GM19372 (cell line): ENCODE measurements at regions not wholly inside any gene's neighbourhood (a gene's known extent, or its start where the extent isn't known, plus 50 kb on each side); places are given as distances from the start of the nearest gene placed in this dataset.

Experiments used
- ATAC-seq: cut with Tn5 transposase; IDR thresholded peaks from one replicate; pipeline ENCODE4 v1.9.1; 2021; ENCODE audit warnings: mild to moderate bottlenecking, low read depth, moderate library complexity; ENCODE audit not compliant: unreplicated experiment

DNA sequence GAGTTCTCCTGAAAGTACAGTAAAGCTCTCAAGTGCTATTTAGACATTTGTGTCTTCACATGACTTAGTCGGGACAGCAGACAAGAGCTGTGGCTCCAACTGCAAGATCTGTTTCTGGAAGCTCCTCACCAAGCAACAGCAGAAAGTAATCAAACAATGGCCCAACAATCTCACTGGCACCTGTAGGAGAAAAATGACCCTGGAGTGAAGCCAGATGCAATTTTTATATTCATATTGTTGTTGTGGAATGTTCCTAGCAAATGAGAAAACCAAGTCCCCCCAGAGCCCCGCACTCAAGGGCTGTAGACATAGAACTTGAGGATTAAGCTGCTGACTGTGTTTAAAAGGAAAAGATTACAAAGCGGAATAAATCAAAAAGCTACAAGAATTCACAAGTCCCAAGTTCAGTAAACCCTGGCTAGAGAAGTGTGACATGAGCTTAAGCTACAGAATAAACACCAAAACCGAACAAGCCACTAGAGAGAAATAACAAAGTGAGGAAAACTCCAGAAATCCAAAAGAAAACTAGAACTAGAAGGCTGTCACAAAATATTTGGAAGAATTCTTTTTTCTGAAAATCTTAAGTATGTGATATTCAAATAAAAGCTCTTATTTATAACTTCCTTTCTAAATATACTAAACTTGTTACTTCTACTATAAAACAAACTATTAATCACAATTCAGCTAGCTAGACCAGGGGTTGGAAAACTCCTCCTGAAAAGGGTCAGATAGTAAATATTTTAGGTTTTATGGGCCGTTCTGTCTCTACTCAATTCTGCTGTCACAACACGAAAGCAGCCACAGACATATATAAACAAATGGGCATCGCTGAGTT is 454.5 kb downstream of the SUCLA2 start:
- no peak for ATAC-seq

DNA sequence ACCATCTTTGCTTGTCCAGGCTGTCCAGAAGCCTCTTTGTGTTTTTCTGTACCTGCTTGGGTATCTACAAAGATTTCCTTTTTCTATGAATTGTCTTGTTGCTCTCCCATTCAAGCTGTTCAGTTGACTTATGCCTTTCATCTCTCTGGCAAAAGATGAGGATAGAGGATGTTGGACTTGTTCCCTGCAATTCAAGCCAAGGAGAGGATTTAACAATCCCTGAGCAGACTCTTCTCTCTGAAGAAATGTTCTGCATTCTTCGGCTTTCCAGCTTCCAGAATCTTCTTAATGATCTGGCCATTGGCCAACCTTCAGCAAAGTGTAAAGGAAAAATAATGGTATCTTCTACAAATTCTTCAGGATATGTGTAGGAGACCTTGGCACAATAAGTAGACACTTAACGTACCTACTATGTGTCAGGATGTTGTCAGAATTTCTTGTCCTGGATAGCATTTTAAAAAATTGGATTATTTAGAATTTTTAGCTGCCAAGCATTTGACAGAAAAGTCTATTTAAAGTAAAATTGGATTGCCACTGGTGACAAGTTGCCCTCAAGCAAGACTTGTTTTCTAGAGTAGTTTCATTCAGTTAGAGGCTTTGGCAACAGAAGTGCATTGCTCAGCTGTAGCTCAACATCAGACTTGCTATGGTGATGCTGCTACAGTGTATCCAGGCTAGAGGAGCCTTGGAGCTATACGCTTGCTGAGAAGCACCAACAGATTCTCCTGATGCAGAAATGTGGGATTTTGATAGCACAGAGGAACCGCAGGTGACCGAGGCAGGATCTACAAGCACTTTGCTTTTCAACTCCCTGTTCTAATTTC is 455.7 kb downstream of the SUCLA2 start:
- no peak for ATAC-seq

DNA sequence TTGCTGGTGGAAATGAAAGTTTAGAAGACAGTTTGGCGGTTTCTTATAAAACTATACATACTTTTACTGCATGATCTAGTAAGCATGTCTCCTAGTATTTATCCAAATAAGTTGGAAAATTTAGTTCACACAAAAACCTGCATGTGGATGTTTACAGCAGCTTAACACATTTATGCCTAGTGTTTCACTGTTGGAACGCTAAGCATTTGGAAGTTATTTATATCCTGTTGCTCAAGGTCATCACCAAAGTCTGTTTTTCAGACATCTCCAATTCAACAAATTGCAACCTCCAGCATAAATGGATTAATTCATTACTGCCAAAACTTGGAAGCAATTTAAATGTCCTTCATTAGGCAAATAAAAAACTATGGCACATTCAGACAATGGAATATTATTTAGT is 461.8 kb downstream of the SUCLA2 start:
- ATAC-seq, result no peak

DNA sequence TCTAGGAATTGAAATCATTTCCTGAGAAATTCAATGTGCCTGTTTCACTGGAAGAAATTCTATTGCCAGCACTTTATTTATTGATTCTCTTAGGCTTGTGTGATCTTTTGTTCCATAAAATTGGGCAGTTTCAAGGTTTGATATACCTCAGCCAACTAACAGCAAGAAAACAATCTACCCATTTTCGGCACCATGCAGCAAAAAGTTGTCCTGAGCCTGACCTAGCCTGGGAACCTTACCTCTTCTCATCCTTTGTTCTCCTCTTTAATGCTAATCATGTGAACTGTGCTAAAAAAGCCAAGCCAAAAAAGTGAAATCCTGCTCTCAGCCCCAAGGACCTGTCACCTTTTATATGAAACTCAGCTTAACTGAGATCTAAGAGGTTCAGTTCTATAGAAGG is 477.3 kb downstream of the SUCLA2 start:
- ATAC-seq, result no peak

DNA sequence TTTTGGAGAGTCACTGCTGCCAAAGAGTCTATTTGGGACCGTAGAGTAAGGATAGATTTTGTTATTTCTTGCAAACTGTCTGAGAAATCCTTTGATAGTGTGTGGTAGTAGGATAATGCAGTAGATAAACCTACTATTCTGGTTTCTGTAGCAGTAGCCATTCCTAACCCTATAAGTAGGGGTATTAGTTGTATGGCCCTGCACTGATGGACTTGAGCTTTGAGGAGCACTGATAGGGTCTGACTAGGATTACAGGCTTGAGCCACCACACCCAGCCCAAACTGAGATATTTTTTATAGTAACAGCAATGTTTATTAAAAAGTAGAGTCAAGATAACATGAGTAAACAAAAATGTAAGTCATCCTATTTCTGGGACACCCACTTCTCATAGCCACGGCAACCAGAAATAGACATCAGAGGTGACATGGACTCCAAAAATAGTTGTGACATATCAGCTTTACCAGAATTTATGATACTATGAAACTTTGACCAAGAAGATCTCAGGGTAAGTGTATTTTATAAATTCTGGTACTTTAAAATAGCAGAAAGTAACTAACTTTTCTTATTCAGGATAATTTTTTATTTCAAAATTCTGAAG is 479.1 kb downstream of the SUCLA2 start:
- no peak for ATAC-seq

DNA sequence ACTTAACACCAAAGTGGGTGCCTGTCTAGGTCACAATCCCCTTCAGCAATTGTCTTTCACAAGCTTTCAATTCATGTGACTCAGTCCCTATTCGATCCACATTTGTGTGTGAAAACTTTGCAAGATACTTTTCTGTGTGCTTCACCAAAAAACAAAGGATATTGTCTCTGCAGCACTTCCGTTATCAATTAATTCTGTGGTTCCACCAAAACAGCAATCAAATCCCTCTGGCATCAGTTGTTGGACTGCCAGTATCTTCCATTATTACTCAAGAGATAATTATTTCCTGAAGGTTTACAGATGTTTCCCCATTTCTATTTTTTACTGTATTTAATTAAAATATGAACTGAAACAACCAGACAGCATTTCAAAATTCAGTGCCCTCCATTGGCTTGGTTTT is 481.4 kb downstream of the SUCLA2 start:
- ATAC-seq, result no peak

DNA sequence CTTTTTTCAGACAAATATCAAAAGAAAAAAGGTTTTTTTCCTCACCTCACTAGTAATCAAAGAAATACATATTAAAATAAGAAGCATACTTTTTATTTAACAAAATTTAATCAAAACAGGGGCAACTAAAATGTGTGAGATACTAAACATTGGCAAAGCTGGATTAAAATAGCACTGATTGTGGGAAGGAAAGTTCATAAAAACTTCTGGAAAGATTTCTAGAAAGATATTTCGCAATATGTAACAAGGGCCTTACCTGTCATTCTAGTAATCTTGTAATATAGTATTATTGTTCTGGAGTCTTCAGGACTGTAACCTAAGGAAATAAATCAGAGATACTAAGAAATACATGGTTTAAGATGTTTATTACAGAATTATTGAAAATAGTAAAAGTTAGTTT is 482.5 kb downstream of the SUCLA2 start:
- ATAC-seq, result no peak

DNA sequence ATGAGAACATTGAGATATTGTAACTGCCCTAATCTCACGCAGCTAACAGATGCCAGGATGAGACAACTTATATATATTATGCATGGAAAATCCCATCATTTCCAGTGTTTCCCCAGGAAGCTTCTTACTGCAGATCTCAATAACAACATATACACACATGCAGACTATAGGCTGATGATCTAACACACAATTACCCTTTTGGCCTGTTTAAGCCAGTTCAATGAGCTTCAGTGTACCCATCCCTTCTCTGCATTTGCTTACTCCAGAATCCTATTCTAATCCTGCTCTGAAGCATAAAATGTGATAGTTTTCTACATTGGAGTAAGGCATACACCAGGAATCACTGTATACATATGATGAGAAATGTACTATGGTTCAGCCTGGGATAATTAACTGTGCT is 489.4 kb downstream of the SUCLA2 start:
- ATAC-seq, result no peak

DNA sequence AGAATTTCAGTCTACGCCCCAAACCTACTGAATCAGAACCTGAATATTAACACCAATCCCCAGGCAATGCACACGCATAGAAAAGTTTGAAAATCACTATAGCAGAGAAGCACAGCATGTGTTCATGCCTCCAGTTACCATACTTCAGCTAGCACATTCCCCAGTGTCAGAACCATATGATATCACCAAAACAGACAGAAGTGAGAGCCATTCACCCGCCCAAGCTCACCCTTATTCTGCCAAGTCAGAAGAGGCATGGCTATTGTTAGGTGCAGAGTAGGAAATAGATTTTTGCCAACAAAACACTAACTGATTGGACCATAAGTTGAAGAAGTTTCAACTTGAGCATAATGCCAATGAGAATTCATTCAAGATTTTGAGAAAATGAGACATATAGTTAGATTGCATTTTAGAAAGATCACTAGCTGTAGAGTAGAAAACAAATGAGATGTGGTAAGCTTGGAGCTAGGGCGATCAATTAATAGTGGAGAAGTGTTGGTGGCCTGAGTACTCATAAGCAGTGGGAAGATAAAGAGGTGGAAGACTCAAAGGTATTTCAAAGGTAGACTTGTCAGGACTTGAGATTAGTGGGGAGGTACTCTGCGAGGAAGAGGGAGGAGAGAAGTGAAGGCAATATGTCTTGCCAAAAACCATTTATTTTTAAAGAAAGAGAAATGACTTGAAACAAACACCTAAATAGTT is 492.4 kb downstream of the SUCLA2 start:
- no peak for ATAC-seq

DNA sequence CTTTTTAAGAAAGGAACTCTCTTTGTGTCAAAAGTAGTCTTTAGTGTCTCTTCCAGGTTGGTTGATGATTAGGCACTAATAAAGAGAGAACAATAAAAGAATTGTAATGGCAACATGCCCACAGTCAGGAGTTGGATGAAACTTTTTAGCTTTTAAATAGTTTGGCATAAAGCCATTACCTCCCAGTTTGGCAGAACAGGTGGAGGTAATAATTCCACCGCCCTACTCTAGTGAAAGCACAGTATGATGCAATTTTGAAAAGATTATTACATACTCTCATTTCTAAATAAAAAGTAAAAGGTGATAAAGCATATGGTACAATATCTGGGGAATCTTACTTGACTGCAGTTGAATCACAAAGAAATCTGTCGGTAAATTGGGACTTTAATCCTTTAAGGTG is 497.6 kb downstream of the SUCLA2 start:
- ATAC-seq, result no peak

DNA sequence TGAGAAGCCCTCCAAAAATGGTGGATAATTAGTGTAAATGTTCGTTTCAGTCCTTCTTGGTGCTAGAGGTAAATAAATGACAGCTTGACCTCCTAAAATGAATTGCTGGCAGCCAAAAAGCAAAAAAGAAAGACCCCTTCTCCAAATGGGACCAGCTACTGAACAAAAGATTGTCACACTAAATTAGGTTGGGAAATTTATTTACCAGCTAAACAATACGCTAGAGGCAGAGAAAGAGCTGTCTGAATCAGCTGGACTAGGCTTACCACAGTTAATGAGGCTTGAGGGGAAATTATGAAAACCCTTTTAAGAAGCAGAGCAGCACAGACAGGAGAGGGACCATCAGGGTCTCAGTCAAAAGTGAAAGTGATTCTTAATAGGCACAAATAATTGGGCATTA is 498.9 kb downstream of the SUCLA2 start:
- ATAC-seq, result no peak

DNA sequence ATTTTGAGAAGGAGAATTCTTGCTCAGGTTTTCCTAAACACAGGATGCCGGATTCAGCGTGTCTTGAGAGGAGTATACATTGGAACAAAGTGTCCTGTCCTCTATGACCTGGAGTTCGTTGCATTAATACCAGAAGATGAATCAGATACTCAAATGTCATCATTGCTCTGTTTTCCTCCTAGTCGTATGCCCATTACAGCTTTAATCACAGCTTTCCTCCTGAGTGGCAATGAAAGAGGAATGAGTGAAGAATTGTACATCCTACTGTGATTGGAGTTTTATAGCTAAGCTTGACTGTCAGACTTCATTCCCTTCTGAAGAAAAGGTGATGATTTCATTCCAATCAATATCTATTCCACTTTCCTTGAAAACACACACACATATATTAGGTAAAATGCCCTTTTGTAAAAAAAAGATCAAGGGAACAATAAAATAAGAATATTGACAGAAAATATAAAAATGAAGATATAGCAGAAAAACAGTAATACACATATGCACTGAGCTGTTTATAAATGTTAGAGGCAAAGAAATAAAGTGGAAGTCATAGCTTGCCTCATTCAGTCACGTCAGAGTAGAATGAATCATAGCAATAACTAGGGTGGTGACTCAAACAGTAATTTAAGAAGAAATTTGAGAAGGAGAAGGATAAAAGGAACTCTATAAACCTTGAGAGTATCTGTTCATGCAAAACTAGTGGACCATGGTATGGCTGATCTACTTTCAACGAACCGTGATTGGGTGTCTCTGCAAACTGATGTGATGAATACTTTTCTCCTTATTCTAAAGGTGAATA is 501.5 kb downstream of the SUCLA2 start:
- no peak for ATAC-seq

DNA sequence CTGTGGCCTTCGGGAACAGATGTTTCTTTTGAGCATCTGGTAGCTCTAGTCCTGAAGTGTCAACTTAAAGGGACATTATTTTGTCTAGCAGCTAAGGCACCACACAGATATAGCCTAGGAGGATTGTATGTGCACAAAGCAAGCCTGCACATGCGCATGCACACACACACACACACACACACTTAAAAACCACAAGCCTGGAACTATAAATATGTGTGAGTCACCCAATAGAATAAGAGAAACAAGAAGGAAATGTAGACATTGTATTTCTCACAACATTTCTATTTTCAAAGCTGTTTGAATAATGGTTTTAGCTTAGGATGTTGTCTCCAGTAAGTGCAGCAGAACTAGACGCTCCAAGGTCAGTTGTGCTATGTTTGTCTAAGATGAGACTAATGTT is 516.5 kb downstream of the SUCLA2 start:
- ATAC-seq, result no peak

DNA sequence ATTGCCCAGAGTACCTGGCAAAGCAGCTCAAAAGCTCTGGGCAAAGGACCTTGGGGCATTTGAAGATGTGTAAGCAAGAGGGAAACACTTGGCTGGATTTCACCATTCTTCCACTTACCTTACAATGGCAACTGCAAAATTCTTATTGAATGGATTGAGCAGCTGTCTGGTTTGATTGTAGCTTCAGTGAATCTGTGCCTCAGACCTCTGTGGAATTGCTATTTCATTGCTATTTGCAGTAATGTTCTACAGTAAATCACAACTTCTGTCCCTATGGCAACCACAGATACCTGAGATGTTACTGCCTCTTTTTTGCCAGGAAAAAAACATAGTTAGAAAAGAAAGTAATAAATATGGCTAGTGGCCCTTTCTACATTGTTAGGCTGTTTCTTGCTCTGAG is 519.5 kb downstream of the SUCLA2 start:
- ATAC-seq, result no peak

DNA sequence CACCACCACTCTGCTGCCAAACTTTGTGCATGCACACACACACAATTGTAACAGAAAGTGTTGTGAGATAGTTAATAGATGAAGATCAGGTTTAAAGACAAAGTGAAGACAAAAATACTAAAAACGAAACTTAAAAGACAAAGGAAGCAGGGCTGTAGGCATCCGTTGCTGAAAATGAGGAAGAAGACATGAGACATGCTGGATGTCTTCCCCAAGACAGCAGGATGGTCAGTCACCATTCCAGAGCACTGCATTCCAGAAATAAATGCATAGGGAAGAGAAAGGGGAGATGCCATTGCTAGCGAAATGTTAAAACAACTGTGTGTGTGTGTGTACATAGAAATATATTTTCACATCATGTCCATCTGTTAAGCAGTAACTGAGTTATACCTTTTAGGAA is 520.1 kb downstream of the SUCLA2 start:
- ATAC-seq, result no peak

DNA sequence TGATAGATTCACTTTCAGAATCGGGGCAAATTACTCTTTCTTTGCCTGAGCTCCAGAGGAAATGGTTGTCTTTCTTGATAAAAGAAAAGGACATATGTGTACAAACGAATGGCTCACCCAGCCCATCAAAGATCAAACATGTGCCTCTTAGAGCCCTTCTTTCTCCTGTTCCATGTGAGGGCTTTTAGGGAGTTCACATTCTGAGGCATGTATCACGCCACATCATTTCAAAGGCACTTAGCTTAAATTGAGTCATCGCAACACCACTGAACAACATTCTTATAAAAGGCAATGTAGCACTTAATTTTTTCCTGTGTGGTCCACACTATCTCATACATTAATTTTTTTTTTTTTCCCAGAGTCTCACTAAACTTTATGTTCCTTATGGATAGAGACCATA is 521.0 kb downstream of the SUCLA2 start:
- ATAC-seq, result no peak

DNA sequence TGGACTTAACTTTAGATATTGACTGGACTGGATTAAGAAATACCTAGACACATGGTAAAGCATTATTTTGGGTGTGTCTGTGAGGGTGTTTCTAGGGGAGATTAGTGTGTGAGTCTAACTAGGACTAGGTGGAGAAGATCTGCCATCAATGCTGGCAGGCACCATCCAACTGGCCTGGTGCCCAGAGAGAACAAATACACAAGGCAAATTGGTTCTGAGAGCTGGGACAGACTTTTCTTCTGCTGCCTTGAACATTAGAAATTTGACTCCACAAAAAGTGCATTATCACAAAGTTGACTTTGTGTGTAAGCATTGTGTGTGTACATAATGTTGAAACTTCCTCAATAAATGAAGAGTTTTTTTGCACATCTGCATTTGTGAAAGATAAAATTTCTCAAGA is 522.1 kb downstream of the SUCLA2 start:
- ATAC-seq, result no peak

DNA sequence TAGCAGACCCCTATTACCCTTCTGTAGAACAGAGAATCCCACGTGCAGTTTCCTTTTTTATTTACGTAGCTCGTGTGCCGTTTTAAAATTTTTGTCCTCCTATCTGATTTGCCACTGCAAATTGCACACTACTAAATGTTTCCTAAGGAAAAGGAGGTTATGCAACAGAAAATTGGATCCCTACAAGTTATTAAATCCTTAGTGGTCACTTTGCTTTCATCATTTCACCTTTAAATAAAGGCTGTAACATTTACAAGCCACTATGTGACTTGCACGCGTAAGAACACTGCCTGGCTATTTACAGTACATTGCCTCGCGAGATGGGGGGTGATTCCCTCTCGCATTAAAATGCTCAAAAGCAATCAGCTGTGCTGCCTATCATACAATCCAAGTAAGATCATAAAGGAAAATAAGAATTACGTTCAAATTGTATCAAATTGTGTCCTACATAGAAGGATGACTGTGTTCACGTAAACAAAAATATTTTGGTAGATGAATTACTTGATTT is 525.6 kb downstream of the SUCLA2 start:
- no peak for ATAC-seq

DNA sequence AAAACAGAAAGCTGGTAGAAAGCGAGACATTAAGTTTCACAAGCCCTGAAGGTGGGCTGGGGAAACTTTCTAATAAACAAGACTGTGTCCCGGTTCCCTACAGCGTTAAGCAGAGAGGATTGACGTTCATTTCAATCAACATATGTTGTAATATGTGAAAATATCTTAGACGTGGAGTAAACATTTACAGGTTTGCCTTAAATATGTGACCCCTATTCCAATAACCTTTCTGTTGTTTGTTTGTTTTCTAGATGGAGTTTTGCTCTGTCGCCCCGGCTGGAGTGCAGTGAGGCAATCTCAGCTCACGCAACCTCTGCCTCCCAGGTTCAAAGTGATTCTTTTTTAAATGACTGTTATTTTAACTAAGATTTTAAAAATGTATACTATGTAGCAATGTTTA is 526.2 kb downstream of the SUCLA2 start:
- no peak for ATAC-seq

DNA sequence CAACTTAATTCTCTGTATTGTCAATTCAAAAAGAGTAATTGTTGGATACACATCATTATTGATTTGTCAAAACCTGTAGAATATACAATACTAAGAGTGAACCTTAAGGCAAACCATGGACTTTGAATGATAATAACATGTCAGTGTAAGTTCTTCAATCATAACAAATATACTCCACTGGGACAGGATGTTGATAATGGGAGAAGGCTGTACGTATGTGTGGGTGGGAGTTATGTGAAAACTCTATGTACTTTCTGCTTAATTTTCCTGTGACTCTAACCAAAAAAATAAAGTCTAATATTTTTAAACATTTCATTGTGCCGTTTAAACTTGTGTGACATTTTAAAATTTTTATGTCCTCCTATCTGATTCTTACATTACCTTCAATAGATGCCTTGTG is 526.7 kb downstream of the SUCLA2 start:
- no peak for ATAC-seq
